Body of pancreas (tissue), 4 donors: ENCODE measurements at regions not wholly inside any gene's neighbourhood (a gene's known extent, or its start where the extent isn't known, plus 50 kb on each side); places are given as distances from the start of the nearest gene placed in this dataset.

ENCODE experiments used
- ATAC-seq: fragments of 150-250 bp; one replicate; pipeline ENCODE4 v1.9.1; 2016
- DNase-seq, 4 donors: peaks; one replicate each; pipeline ENCODE4 v3.0.0-alpha.2; 2019
- H3K27ac ChIP-seq, 4 donors: fragments of 200-600 bp; sonication (generic); 1 replicate in 3 of 4; 2 replicates in 1 of 4; pipeline versions ENCODE4 v1.5.1 to v1.6.1; 2016 to 2019; ENCODE audit warnings: mild to moderate bottlenecking in 1 of 4, mixed read lengths in 1 of 4, moderate library complexity in 1 of 4
- H3K27me3 ChIP-seq, 2 donors: fragments of 200-600 bp; sonication (generic); one replicate each; pipeline ENCODE4 v1.6.0; 2016; ENCODE audit warnings: mild to moderate bottlenecking in 1 of 2
- H3K36me3 ChIP-seq, 2 donors: fragments of 200-600 bp; sonication (generic); replicated peaks in 1 of 2; 2 replicates each; pipeline ENCODE4 v1.5.1; 2016; ENCODE audit warnings: low read depth in 2 of 2; ENCODE audit not compliant: insufficient read depth in 1 of 2
- H3K4me1 ChIP-seq: fragments of 200-600 bp; sonication (generic); one replicate; pipeline ENCODE4 v1.6.0; 2016
- H3K4me3 ChIP-seq, 2 donors: fragments of 200-600 bp; sonication (generic); 1 replicate in 1 of 2; 2 replicates in 1 of 2; pipeline ENCODE4 v1.5.1; 2016 to 2019
- H3K9me3 ChIP-seq, 3 donors: fragments of 200-600 bp; sonication (generic); 1 replicate in 2 of 3; 2 replicates in 1 of 3; pipeline ENCODE4 v1.5.1; 2016
- POLR2A ChIP-seq, 3 donors: fragments of 450-650 bp; IDR thresholded peaks; one replicate each; pipeline ENCODE4 v1.6.1; 2016; ENCODE audit warnings: antibody characterized with exemption in 3 of 3, mild to moderate bottlenecking in 2 of 3
- WGBS, 2 donors: methylation state at CpG; one replicate each; pipeline ENCODE4 v1.1.5; 2017; 5-methylcytosine and 5-hydroxymethylcytosine counted together
- intact Hi-C: fragments of 100-400 bp; cut with DNase I; formaldehyde crosslinking; loops from one replicate; pipeline ENCODE4 v1.15.1; 2023
- TF ChIP-seq, protein P1 (sequence below), 7 experiments: fragments of 450-650 bp in 4 of 7; fragments of 200-600 bp in 3 of 7; sonication (generic) in 3 of 7; IDR thresholded peaks; one replicate each; pipeline ENCODE4 v1.5.1; 2016 to 2019; ENCODE audit warnings: antibody characterized with exemption in 7 of 7

DNA sequence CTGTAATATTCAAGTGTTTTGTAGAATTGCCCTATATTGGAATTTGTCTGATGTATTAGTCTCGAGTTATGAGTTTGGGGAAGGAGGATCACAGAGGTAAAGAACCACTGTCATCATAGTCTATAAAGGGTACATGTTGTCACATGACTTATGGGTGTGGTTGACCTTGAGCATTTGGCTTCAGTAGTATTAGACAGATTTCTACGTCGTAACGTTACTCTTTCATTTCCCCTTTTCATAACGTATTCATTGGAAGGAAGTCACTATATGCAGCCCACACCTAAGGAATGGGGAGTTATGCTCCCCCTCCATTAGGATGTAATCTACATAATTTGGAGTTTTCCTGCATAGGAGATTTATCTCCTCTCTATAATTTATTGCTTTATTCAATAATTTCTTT is 110.1 kb upstream of the VAV3 start:
- Histone ChIP-seq H3K9me3 (no peaks in the 10 kb centered on the region), H3K27ac (no peak overlapping the region), H3K4me3 (no peak overlapping the region), H3K27me3 (no peaks in the 10 kb centered on the region), H3K4me1 (no peaks in the 10 kb centered on the region), H3K36me3 (no peaks in the 10 kb centered on the region)
- 29 to 52% methylated on average over 5 of the region's 5 CpGs for WGBS, 2 donors
- DNase-seq (no peak), ATAC-seq (no peak)
- TF ChIP-seq, protein P1, sequence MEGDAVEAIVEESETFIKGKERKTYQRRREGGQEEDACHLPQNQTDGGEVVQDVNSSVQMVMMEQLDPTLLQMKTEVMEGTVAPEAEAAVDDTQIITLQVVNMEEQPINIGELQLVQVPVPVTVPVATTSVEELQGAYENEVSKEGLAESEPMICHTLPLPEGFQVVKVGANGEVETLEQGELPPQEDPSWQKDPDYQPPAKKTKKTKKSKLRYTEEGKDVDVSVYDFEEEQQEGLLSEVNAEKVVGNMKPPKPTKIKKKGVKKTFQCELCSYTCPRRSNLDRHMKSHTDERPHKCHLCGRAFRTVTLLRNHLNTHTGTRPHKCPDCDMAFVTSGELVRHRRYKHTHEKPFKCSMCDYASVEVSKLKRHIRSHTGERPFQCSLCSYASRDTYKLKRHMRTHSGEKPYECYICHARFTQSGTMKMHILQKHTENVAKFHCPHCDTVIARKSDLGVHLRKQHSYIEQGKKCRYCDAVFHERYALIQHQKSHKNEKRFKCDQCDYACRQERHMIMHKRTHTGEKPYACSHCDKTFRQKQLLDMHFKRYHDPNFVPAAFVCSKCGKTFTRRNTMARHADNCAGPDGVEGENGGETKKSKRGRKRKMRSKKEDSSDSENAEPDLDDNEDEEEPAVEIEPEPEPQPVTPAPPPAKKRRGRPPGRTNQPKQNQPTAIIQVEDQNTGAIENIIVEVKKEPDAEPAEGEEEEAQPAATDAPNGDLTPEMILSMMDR (IDR thresholded peaks at IDR 0.05) = no peak
- no peak for TF ChIP-seq POLR2A (IDR thresholded peaks at IDR 0.05)
- intact Hi-C loops = no loop called here

DNA sequence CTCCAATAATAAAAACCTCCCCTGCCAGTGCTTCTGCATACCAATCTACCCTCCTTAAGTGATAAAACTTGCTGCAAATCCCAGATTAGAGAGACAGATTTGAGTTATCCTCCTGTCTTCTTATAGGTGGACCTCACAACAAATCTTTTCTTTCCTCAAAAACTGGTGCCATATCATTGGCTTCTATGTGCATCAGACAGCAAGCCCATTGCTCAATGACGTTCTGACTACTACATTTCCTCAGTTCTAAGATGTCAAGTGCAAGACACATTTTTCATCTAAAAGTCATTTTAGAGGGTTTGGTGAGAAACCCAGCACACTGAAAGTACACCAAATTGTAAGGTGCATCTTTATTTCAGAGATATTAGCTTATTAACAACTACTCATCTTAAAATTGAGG is 107.8 kb upstream of the VAV3 start:
- TF ChIP-seq, protein P1 (IDR thresholded peaks at IDR 0.05) = no peak
- no peak for TF ChIP-seq POLR2A (IDR thresholded peaks at IDR 0.05)
- Histone ChIP-seq H3K27ac (no peak overlapping the region), H3K4me1 (no peaks in the 10 kb centered on the region), H3K36me3 (no peaks in the 10 kb centered on the region), H3K27me3 (no peaks in the 10 kb centered on the region), H3K4me3 (no peak overlapping the region), H3K9me3 (no peaks in the 10 kb centered on the region)
- WGBS, 2 donors = 16 to 26% methylated on average over 1 of the region's 1 CpG
- no peak for ATAC-seq
- intact Hi-C loops = no loop called here
- DNase-seq = no peak

DNA sequence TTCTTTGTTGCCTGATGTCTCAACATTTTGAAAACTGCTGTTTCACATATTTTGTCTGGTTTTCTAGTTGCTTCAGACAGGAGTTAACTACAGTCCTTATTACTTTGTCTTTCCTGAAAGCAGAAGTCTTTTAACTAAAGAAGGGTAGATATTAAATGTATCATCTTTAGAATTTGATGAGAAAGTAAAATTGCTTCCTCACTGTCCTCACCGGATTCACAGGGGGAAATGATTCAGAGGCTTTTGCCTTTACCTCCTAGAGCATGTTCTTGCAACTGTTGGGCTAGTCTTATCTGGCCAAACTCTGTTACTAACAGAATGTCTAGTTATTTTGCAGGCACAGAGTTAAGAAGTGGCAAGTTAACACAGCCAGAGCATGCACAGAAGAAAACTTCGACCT is 107.2 kb upstream of the VAV3 start:
- DNase-seq = no peak

DNA sequence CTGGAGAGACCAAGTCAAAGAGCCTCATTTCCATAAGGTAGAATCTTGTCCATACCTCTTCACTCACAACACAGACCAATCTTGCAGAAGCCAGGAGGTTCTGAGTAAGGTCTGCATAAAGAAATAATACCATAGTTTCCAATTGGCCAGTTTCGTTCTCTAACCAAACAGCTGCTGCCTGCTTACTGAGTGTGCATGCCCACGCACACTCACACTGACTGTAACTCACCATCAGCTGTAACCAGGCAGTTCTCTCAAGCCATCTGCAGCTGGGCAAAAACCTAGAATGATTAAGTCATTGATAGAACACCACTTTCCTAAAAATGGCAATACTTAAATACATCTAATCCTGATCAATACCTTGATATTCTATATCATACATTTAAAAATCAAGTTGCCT is 106.6 kb upstream of the VAV3 start:
- Histone ChIP-seq H3K4me3 (no peak overlapping the region), H3K9me3 (no peaks in the 10 kb centered on the region), H3K27me3 (no peaks in the 10 kb centered on the region), H3K27ac (no peak overlapping the region), H3K4me1 (no peaks in the 10 kb centered on the region), H3K36me3 (no peaks in the 10 kb centered on the region)
- intact Hi-C loops = no loop called here
- DNase-seq (no peak), ATAC-seq (no peak)
- TF ChIP-seq POLR2A (IDR thresholded peaks at IDR 0.05) = no peak
- TF ChIP-seq, protein P1 (IDR thresholded peaks at IDR 0.05) = no peak
- 60 to 81% methylated on average over 2 of the region's 2 CpGs for WGBS, 2 donors

More for the DNA sequence above, 107.2 kb upstream of the VAV3 start:
- no peak for ATAC-seq
- Histone ChIP-seq H3K27me3 (no peaks in the 10 kb centered on the region), H3K36me3 (no peaks in the 10 kb centered on the region), H3K4me3 (no peak overlapping the region), H3K27ac (no peak overlapping the region), H3K9me3 (no peaks in the 10 kb centered on the region), H3K4me1 (no peaks in the 10 kb centered on the region)
- 37 to 61% methylated on average over 2 of the region's 2 CpGs for WGBS, 2 donors
- intact Hi-C loops = no loop called here
- TF ChIP-seq POLR2A (IDR thresholded peaks at IDR 0.05) = no peak
- TF ChIP-seq, protein P1 (IDR thresholded peaks at IDR 0.05) = no peak

DNA sequence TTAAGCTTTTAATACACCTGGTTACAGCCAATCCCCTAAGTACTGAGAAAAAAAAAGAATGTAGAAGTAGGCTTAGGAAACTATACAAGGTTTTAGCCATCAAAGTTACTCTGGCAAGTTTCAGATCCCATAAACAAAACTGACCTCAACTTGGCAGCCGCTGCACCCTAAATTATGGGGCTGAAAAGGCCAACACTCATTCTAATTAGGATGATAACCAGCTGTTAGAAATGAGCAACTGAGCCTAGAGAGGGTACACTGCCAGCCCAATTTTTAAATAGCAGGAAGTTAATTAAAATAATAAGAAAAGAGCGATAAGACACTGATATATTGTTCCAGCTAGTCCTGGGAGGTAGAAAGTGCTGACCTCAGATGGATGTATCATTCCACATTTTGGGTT is 105.7 kb upstream of the VAV3 start:
- Histone ChIP-seq H3K27me3 (no peaks in the 10 kb centered on the region), H3K36me3 (no peaks in the 10 kb centered on the region), H3K4me3 (no peak overlapping the region), H3K4me1 (no peaks in the 10 kb centered on the region), H3K27ac (no peak overlapping the region), H3K9me3 (no peaks in the 10 kb centered on the region)
- 81 to 83% methylated on average over 2 of the region's 2 CpGs for WGBS, 2 donors
- DNase-seq (no peak), ATAC-seq (no peak)
- no peak for TF ChIP-seq POLR2A (IDR thresholded peaks at IDR 0.05)
- TF ChIP-seq, protein P1 (IDR thresholded peaks at IDR 0.05) = no peak
- intact Hi-C loops = no loop called here
